H1 (cell line): ENCODE measurements at regions not wholly inside any gene's neighbourhood (a gene's known extent, or its start where the extent isn't known, plus 50 kb on each side); places are given as distances from the start of the nearest gene placed in this dataset.

Experiments used
- CTCF ChIA-PET: fragments of 300-600 bp; sonication (Branson Sonifier 250); formaldehyde crosslinking; loops from one replicate; lab custom pipeline; 2021; ENCODE audit not compliant: partially characterized antibody; lab: Charles Lee
- POLR2A ChIA-PET: fragments of 300-600 bp; sonication (Branson Sonifier 250); formaldehyde crosslinking; loops from one replicate; lab custom pipeline; 2021; ENCODE audit warnings: inconsistent platforms; ENCODE audit not compliant: partially characterized antibody; lab: Charles Lee
- DNase-seq, 2 experiments: peaks; one replicate each; pipeline versions ENCODE4 v3.0.0 to v3.0.0-alpha.2; 2010 to 2022; ENCODE audit warnings: low spot score in 2 of 2, low read depth in 1 of 2, mixed read lengths in 1 of 2
- FAIRE-seq: peaks from 2 replicates; lab custom pipeline; 2011; peaks lifted over from hg19 to GRCh38; lab: Jason Lieb, UNC
- H2AFZ ChIP-seq: 2 replicates; pipeline ENCODE4 v1.8.1; 2012; ENCODE audit warnings: low read length, inconsistent platforms
- H2AK5ac ChIP-seq: 2 replicates; pipeline ENCODE4 v1.6.1; 2013; ENCODE audit warnings: low read depth, low read length
- H2BK120ac ChIP-seq: replicated peaks from 2 replicates; pipeline ENCODE3; 2013; ENCODE audit warnings: low read depth, low read length, inconsistent platforms
- H2BK12ac ChIP-seq: 2 replicates; pipeline ENCODE4 v1.6.1; 2013; ENCODE audit warnings: low read depth, low read length
- H2BK15ac ChIP-seq: 2 replicates; pipeline ENCODE4 v1.6.1; 2013; ENCODE audit warnings: low read length
- H2BK20ac ChIP-seq: 2 replicates; pipeline ENCODE4 v1.6.1; 2013; ENCODE audit warnings: low read length
- H2BK5ac ChIP-seq: 2 replicates; pipeline ENCODE4 v1.6.1; 2013; ENCODE audit warnings: low read depth, low read length
- H3K14ac ChIP-seq: 2 replicates; pipeline ENCODE4 v1.6.1; 2013; ENCODE audit warnings: inconsistent platforms; ENCODE audit not compliant: insufficient read length
- H3K18ac ChIP-seq: 2 replicates; pipeline ENCODE4 v1.6.1; 2013; ENCODE audit warnings: low read length; ENCODE audit errors: extremely low read depth
- H3K23ac ChIP-seq: 2 replicates; pipeline ENCODE4 v1.6.1; 2013; ENCODE audit warnings: inconsistent platforms; ENCODE audit not compliant: insufficient read length
- H3K23me2 ChIP-seq: 2 replicates; pipeline ENCODE4 v1.6.1; 2013; ENCODE audit warnings: low read depth, low read length
- H3K27ac ChIP-seq: 2 replicates; pipeline ENCODE4 v1.6.1; 2011; ENCODE audit warnings: low read depth, low read length, inconsistent platforms
- H3K27me3 ChIP-seq, 4 experiments: replicated peaks in 1 of 4; 1 replicate in 1 of 4; 2 replicates in 3 of 4; pipeline versions ENCODE4 v1.6.1 to v1.8.1; 2011 to 2013; ENCODE audit warnings: low read length in 3 of 4, mild to moderate bottlenecking in 3 of 4, inconsistent platforms in 2 of 4, mixed read lengths in 2 of 4, moderate library complexity in 1 of 4; ENCODE audit not compliant: control insufficient read depth in 3 of 4, insufficient read depth in 3 of 4; ENCODE audit errors: extremely low read depth in 1 of 4
- H3K36me3 ChIP-seq, 4 experiments: 2 replicates each; pipeline versions ENCODE4 v1.6.1 to v1.8.1; 2011 to 2013; ENCODE audit warnings: mild to moderate bottlenecking in 4 of 4, low read length in 3 of 4, moderate library complexity in 2 of 4, control low read depth in 1 of 4, inconsistent platforms in 1 of 4; ENCODE audit not compliant: insufficient read depth in 4 of 4, control insufficient read depth in 2 of 4
- H3K4ac ChIP-seq: replicated peaks from 2 replicates; pipeline ENCODE3; 2013; ENCODE audit warnings: low read length, low read depth, mixed read lengths, inconsistent platforms; ENCODE audit not compliant: insufficient read length
- H3K4me1 ChIP-seq, 4 experiments: replicated peaks in 1 of 4; 1 replicate in 1 of 4; 2 replicates in 3 of 4; pipeline versions ENCODE4 v1.6.1 to v1.8.1; 2011 to 2013; ENCODE audit warnings: low read length in 3 of 4, inconsistent platforms in 2 of 4, mixed read lengths in 1 of 4; ENCODE audit not compliant: insufficient read depth in 4 of 4, control insufficient read depth in 3 of 4
- H3K4me2 ChIP-seq, 2 experiments: 2 replicates each; pipeline versions ENCODE4 v1.6.1 to v1.8.1; 2011 to 2013; ENCODE audit warnings: low read depth in 2 of 2, low read length in 2 of 2, control low read depth in 1 of 2, inconsistent platforms in 1 of 2, mild to moderate bottlenecking in 1 of 2; ENCODE audit not compliant: insufficient read depth in 1 of 2
- H3K4me3 ChIP-seq, 4 experiments: fragments of 200-600, 300-600 bp in 1 of 4; sonication (generic), shearing (Covaris generic), sonication (Bioruptor Twin) in 1 of 4; 2 replicates each; pipeline versions ENCODE4 v1.5.1 to v1.8.1; 2011 to 2016; ENCODE audit warnings: low read length in 4 of 4, low read depth in 3 of 4, control low read depth in 2 of 4, inconsistent platforms in 2 of 4, mild to moderate bottlenecking in 2 of 4, mixed read lengths in 1 of 4, moderate library complexity in 1 of 4; ENCODE audit not compliant: insufficient read depth in 2 of 4; ENCODE audit errors: extremely low read depth in 1 of 4
- H3K56ac ChIP-seq: replicated peaks from 2 replicates; pipeline ENCODE3; 2013; ENCODE audit warnings: low read depth, mild to moderate bottlenecking, mixed read lengths, low read length, inconsistent platforms; ENCODE audit not compliant: insufficient read length
- H3K79me1 ChIP-seq: 2 replicates; pipeline ENCODE4 v1.6.1; 2013; ENCODE audit warnings: low read depth, low read length, control low read depth
- H3K79me2 ChIP-seq, 2 experiments: 2 replicates each; pipeline versions ENCODE4 v1.6.1 to v1.8.1; 2012 to 2013; ENCODE audit warnings: low read length in 2 of 2, mild to moderate bottlenecking in 2 of 2, inconsistent platforms in 1 of 2; ENCODE audit not compliant: insufficient read depth in 2 of 2, control insufficient read depth in 1 of 2
- H3K9ac ChIP-seq, 4 experiments: replicated peaks in 1 of 4; 1 replicate in 1 of 4; 2 replicates in 3 of 4; pipeline versions ENCODE4 v1.6.1 to v1.8.1; 2011 to 2013; ENCODE audit warnings: low read depth in 3 of 4, low read length in 3 of 4, control low read depth in 2 of 4, mild to moderate bottlenecking in 2 of 4, moderate library complexity in 2 of 4, inconsistent platforms in 1 of 4; ENCODE audit errors: extremely low read depth in 1 of 4
- H3K9me3 ChIP-seq, 2 experiments: 2 replicates each; pipeline versions ENCODE4 v1.6.1 to v1.8.1; 2012 to 2013; ENCODE audit warnings: mild to moderate bottlenecking in 2 of 2, moderate library complexity in 2 of 2, control low read depth in 1 of 2, inconsistent platforms in 1 of 2, low read depth in 1 of 2, low read length in 1 of 2, mixed read lengths in 1 of 2; ENCODE audit not compliant: insufficient read depth in 2 of 2
- H4K20me1 ChIP-seq, 2 experiments: replicated peaks in 1 of 2; 2 replicates each; pipeline versions ENCODE3 to v1.8.1; 2011 to 2013; ENCODE audit warnings: inconsistent platforms in 2 of 2, low read length in 2 of 2, mild to moderate bottlenecking in 1 of 2; ENCODE audit not compliant: insufficient read depth in 2 of 2, control insufficient read depth in 1 of 2
- H4K5ac ChIP-seq: 2 replicates; pipeline ENCODE4 v1.6.1; 2013; ENCODE audit warnings: low read length, low read depth, mixed read lengths, inconsistent platforms; ENCODE audit not compliant: insufficient read length
- H4K8ac ChIP-seq: 2 replicates; pipeline ENCODE4 v1.8.0; 2013; ENCODE audit warnings: mild to moderate bottlenecking, moderate library complexity, low read length, inconsistent platforms; ENCODE audit not compliant: insufficient read depth; ENCODE audit errors: extremely low read depth
- H4K91ac ChIP-seq: replicated peaks from 2 replicates; pipeline ENCODE3; 2013; ENCODE audit warnings: low read length, mixed read lengths, inconsistent platforms; ENCODE audit not compliant: insufficient read length
- NRF1 ChIP-seq: IDR thresholded peaks from 2 replicates; pipeline ENCODE4 v1.6.1; 2011; ENCODE audit warnings: mild to moderate bottlenecking, low read depth, low read length, improper control_type of control experiment
- TBP ChIP-seq: IDR thresholded peaks from 2 replicates; pipeline ENCODE4 v1.6.1; 2011; ENCODE audit warnings: low read depth, low read length, improper control_type of control experiment
- WGBS, 2 experiments: shearing (Covaris generic) in 1 of 2; methylation state at CpG; one replicate each; pipeline versions ENCODE4 v1.1.6 to v1.1.7; 2013 to 2015; ENCODE audit warnings: low lambda C conversion rate in 2 of 2, mixed read lengths in 2 of 2, inconsistent platforms in 1 of 2, low coverage in 1 of 2, missing lambda C conversion rate in 1 of 2; ENCODE audit not compliant: insufficient replicate concordance in 2 of 2, insufficient coverage in 1 of 2, insufficient read length in 1 of 2; ENCODE audit errors: extremely low coverage in 1 of 2, missing lambda C conversion rate in 1 of 2; 5-methylcytosine and 5-hydroxymethylcytosine counted together

- Histone ChIP-seq H3K23ac (no peak overlapping the region), H3K9me3 (no peaks in the 10 kb centered on the region), H4K91ac (no peak overlapping the region), H2AK5ac (no peak overlapping the region), H2AFZ (no peak overlapping the region), H4K20me1 (no peaks in the 10 kb centered on the region), H3K27ac (no peak overlapping the region), H3K27me3 (no peaks in the 10 kb centered on the region), H3K79me1 (no peaks in the 10 kb centered on the region), H2BK15ac (no peak overlapping the region), H3K4me3 (no peak overlapping the region), H2BK20ac (no peak overlapping the region), H2BK12ac (no peak overlapping the region), H4K5ac (no peak overlapping the region), H3K23me2 (no peaks in the 10 kb centered on the region), H3K4me1 (no peaks in the 10 kb centered on the region), H3K36me3 (no peaks in the 10 kb centered on the region), H3K9ac (no peak overlapping the region), H2BK5ac (no peak overlapping the region), H3K79me2 (no peaks in the 10 kb centered on the region), H2BK120ac (no peak overlapping the region), H3K4ac (no peak overlapping the region), H3K14ac (no peak overlapping the region), H3K4me2 (no peak overlapping the region), H3K18ac (no peak overlapping the region), H3K56ac (no peak overlapping the region), H4K8ac (no peak overlapping the region)
- POLR2A ChIA-PET = no interaction called here
- DNase-seq (no peak), FAIRE-seq (no peak)
- no peak for TF ChIP-seq NRF1
- no peak for TF ChIP-seq TBP
- 94% methylated on average over 2 of the region's 2 CpGs; no CpG with 5 or more reads in 1 of the 2 experiments for WGBS, 2 experiments
- CTCF ChIA-PET = no interaction called here
Observed at GRCh38 chr6:95846652-95847051, 169.1 kb upstream of the FUT9 start.
